A673 (cell line): ENCODE measurements at regions not wholly inside any gene's neighbourhood (a gene's known extent, or its start where the extent isn't known, plus 50 kb on each side); places are given as distances from the start of the nearest gene placed in this dataset.
"Not testable (repeated sequence)": the region's sequence is repeated elsewhere in the genome, so short reads cannot be mapped to it uniquely, and the experiment has no call there.

Source experiments
- BruUV-seq: library from RNA; stranded (reverse); fragments of 400-500 nt; replicated peaks from 2 replicates; lab custom pipeline; 2021; lab: Mats Ljungman, UMichigan
- CTCF ChIA-PET: fragments of 300-600 bp; sonication (Branson Sonifier 250); formaldehyde crosslinking; loops from one replicate; lab custom pipeline; 2022; ENCODE audit warnings: antibody characterized with exemption; lab: Charles Lee
- POLR2A ChIA-PET: fragments of 300-600 bp; sonication (Branson Sonifier 250); formaldehyde crosslinking; loops from one replicate; lab custom pipeline; 2022; ENCODE audit warnings: antibody characterized with exemption; ENCODE audit not compliant: low non-redundant PET; lab: Charles Lee
- DNase-seq: peaks from one replicate; pipeline ENCODE4 v3.0.0-alpha.2; 2015; ENCODE audit warnings: low spot score
- H3K27ac ChIP-seq: fragments of 200-600 bp; sonication (generic); 2 replicates; pipeline ENCODE4 v1.5.1; 2016; ENCODE audit warnings: mixed run types, low read depth, mild to moderate bottlenecking, mixed read lengths, antibody characterized with exemption, low read length; ENCODE audit not compliant: poor library complexity, severe bottlenecking
- H3K27me3 ChIP-seq: fragments of 200-600 bp; sonication (generic); replicated peaks from 2 replicates; pipeline ENCODE4 v1.6.1; 2017; ENCODE audit warnings: mixed run types, low read depth, mild to moderate bottlenecking, mixed read lengths, antibody characterized with exemption, low read length; ENCODE audit not compliant: insufficient read depth, poor library complexity
- H3K36me3 ChIP-seq: fragments of 200-600 bp; sonication (generic); 2 replicates; pipeline ENCODE4 v1.6.1; 2016; ENCODE audit warnings: mixed run types, mild to moderate bottlenecking, mixed read lengths, antibody characterized with exemption, low read length; ENCODE audit not compliant: insufficient read depth, poor library complexity, severe bottlenecking
- H3K4me1 ChIP-seq: fragments of 200-600 bp; sonication (generic); 2 replicates; pipeline ENCODE4 v1.6.1; 2017; ENCODE audit warnings: mixed run types, mild to moderate bottlenecking, mixed read lengths, antibody characterized with exemption, low read length; ENCODE audit not compliant: insufficient read depth, poor library complexity, severe bottlenecking
- H3K4me3 ChIP-seq: fragments of 200-600 bp; sonication (generic); 2 replicates; pipeline ENCODE4 v1.5.1; 2016; ENCODE audit warnings: low read depth, mixed run types, mild to moderate bottlenecking, mixed read lengths, low read length; ENCODE audit not compliant: poor library complexity, severe bottlenecking
- H3K9me3 ChIP-seq: fragments of 200-600 bp; sonication (generic); 2 replicates; pipeline ENCODE4 v1.6.1; 2016; ENCODE audit warnings: mixed run types, low read depth, mild to moderate bottlenecking, mixed read lengths, antibody characterized with exemption, low read length; ENCODE audit not compliant: poor library complexity, severe bottlenecking
- CTCF ChIP-seq: fragments of 300-800, 200-600 bp; sonication (generic); conservative IDR thresholded peaks from 2 replicates; pipeline ENCODE4 v1.5.1; 2017; ENCODE audit warnings: low read depth, mild to moderate bottlenecking, antibody characterized with exemption, low read length, moderate library complexity, mixed read lengths
- EZH2 ChIP-seq: fragments of 200-600 bp; sonication (generic); IDR thresholded peaks from 2 replicates; pipeline ENCODE4 v1.6.1; 2017; ENCODE audit warnings: borderline replicate concordance, low read depth, mild to moderate bottlenecking, mixed read lengths, antibody characterized with exemption, low read length; ENCODE audit not compliant: poor library complexity, severe bottlenecking
- intact Hi-C: fragments of 100-400 bp; cut with micrococcal nuclease; formaldehyde crosslinking; loops from one replicate; pipeline ENCODE4 v1.10.0; 2022; ENCODE audit not compliant: unreplicated experiment

GRCh38 chr5:92283521-92283920, 900.4 kb upstream of the ARRDC3 start:
- H3K27me3 ChIP-seq: no peaks in the 10 kb centered on the region
- H3K4me1 ChIP-seq: no peaks in the 10 kb centered on the region
- intact Hi-C loops: no loop called here
- H3K4me3 ChIP-seq: no peak overlapping the region
- ChIA-PET POLR2A (no interaction called here), CTCF (no interaction called here)
- no peaks in the 10 kb centered on the region for H3K36me3 ChIP-seq
- no peak for DNase-seq
- peaks cover 13% of the 10 kb centered on the region for H3K9me3 ChIP-seq
- no TSS peak for BruUV-seq
- TF ChIP-seq CTCF: no peak
- no peak for TF ChIP-seq EZH2
- H3K27ac ChIP-seq: no peak overlapping the region

- intact Hi-C loops, CTCF ChIA-PET, BruUV-seq, H3K36me3 ChIP-seq, DNase-seq, H3K9me3 ChIP-seq, POLR2A ChIA-PET, H3K27ac ChIP-seq, H3K27me3 ChIP-seq, H3K4me3 ChIP-seq: not testable (repeated sequence)
- H3K4me1 ChIP-seq: peaks cover 14% of the 10 kb centered on the region
These were observed 888.6 kb upstream of the ARRDC3 start for GRCh38 chr5:92271750-92272149.

GRCh38 chr5:92268343-92268742, 885.2 kb upstream of the ARRDC3 start:
- Histone ChIP-seq H3K27me3 (no peaks in the 10 kb centered on the region), H3K4me3 (no peak overlapping the region), H3K9me3 (no peaks in the 10 kb centered on the region), H3K36me3 (no peaks in the 10 kb centered on the region), H3K27ac (peak overlapping the region; percentile 76), H3K4me1 (peaks cover 36% of the 10 kb centered on the region)
- no peak for DNase-seq
- TF ChIP-seq EZH2 (no peak), CTCF (no peak)
- no TSS peak for BruUV-seq
- ChIA-PET CTCF (no interaction called here), POLR2A (no interaction called here)
- intact Hi-C loops: no loop called here

GRCh38 chr5:92267830-92268229, 884.7 kb upstream of the ARRDC3 start:
- CTCF ChIA-PET: no interaction called here
- Histone ChIP-seq H3K27ac (peak overlapping the region; percentile 76), H3K4me3 (no peak overlapping the region), H3K36me3 (no peaks in the 10 kb centered on the region), H3K27me3 (no peaks in the 10 kb centered on the region), H3K4me1 (peaks cover 36% of the 10 kb centered on the region), H3K9me3 (no peaks in the 10 kb centered on the region)
- BruUV-seq: no TSS peak
- TF ChIP-seq EZH2 (no peak), CTCF (no peak)
- POLR2A ChIA-PET: no interaction called here
- no peak for DNase-seq
- intact Hi-C loops: no loop called here
